HK-2 (cell line): ENCODE measurements at regions not wholly inside any gene's neighbourhood (a gene's known extent, or its start where the extent isn't known, plus 50 kb on each side); places are given as distances from the start of the nearest gene placed in this dataset.
"Not testable (repeated sequence)": the region's sequence is repeated elsewhere in the genome, so short reads cannot be mapped to it uniquely, and the experiment has no call there.

Source experiments
- DNase-seq: peaks from one replicate; pipeline ENCODE4 v3.0.0-alpha.2; 2018; ENCODE audit not compliant: unreplicated experiment

DNA sequence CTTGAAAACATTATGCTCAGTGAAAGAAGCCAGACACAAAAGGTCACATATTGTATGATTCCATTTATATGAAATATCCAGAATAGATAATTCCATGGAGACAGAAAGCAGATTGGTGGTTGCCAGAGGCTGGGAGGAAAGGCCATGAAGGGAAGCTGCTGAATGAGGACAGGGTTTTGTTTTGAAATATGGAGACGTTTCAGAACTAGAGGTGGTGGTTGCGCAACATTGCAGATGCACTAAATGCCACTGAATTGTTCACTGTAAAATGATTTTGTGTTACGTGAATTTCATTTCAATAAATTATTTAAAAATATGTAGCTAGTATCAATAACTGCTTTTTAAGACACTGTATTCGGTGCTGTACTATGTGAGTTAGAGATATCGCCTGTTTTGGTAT lies 101.7 kb upstream of the ZNF236 start:
- no peak for DNase-seq

DNA sequence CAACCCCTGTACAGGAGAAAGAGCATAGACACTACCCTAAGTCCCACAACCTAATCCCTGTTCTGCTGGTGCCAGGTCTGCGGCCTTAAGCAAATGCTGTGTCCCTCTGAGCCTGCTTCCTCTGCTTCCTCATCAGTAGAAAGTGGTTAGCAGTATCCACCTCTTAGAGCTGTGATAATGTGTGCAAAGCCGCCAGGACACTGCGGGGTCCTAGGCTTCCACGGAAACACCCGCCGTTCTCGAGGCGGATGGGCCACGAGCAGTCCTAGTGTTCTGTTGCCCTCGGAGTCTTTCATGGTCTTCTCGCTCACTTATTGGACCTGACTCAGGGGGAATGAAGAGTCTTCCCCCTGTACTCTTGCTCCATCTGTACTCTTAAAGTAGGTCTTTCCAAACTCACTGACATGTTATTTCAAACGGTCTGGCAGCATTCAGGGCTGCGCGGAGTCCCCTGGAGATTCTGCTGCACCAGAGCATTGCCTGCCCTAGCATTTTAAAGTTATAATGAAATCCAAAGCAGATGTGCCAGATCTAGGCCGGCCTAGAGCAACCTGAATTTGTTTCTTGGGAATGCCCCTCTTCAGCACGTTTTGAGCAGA lies 107.2 kb upstream of the ZNF236 start:
- no peak for DNase-seq

DNA sequence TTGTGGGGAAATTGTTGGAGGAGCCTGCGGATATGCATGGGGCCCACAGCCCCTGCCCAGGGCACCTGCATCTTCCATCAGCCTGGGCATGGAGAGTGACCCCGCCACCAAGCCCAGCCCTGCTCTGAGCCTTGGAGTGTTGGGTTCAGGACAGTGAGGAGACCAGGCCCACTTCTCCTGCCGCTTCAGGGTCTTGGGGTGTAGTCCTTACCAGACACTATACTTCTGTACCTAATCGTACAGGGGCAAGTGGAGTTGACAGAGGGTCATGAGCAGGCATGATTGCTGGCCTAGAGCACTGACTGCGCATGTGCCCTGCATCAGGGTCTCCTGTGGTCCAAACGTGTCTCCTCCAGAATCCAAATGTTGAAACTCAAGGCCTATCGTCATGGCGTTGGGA lies 108.9 kb upstream of the ZNF236 start:
- no peak for DNase-seq

DNA sequence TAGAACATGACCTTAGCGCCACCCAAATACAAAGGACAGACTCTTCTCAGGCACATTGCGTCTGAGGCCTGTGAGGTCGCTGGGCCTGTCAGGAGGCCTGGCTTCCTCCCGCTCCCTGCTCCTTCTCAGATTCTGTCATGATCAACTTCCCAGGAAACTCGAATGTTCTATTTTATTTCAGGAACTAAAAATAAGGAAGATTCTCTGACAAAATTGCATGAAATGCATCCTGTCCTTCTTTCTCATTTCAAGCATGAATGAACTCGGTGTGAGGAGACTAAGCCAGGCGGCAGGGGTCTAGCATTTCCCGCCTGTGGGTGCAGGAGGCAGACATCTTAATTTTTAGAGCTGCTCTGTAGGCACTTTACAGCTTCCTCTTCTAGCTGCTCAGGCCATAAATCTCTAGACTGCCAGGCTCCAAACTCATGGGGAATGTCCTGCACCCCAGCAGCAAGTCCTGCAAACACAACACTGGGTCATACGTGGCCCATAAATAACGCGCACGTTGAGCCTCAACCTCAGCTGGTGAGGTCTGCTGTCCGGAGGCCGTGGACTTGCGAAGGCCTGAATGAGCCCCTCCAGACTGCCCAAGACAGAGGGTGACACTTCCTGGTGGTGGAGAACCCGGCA lies 109.7 kb upstream of the ZNF236 start:
- DNase-seq: no peak

DNA sequence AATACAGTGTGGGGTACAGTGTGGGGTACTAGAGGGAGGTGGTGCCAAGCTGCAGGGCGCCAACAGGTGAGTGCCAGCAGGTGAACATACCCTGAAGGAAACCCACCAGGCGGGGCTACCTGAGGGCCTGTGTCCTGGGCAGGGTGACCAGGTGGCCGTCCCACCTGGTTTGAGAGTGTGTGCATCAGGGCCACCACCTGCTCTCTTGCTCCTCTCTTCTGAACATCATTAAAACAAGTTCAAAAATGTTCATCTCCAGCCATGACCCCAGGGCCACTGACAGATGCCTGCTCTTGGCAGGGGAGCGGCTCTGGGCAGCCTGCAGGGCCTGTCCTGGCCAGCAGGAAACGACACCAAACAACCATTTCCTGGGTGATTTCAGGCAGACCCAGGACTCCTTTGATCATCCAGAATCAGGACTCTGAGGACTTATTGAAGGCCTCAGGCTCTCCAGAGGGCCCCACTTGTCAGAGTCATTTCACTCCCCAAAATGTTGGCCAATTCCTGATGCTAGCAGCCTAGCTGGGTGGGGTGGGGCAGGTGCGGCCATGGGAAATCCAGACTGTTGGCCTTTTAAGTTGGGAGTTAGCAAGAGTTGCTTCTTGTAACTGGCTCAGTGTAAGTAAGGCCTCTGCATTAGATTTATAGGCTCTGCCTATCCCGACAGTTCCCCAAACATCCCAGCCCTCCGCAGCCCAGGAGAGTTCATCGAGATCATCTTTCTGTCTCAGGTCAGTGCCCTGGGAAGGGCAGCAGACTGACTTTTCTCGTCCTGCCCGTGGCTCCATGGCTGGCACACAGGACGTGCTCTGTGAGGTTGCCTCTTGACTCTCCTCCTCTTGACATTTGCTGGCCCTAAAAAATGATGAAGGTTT lies 111.5 kb upstream of the ZNF236 start:
- no peak for DNase-seq

DNA sequence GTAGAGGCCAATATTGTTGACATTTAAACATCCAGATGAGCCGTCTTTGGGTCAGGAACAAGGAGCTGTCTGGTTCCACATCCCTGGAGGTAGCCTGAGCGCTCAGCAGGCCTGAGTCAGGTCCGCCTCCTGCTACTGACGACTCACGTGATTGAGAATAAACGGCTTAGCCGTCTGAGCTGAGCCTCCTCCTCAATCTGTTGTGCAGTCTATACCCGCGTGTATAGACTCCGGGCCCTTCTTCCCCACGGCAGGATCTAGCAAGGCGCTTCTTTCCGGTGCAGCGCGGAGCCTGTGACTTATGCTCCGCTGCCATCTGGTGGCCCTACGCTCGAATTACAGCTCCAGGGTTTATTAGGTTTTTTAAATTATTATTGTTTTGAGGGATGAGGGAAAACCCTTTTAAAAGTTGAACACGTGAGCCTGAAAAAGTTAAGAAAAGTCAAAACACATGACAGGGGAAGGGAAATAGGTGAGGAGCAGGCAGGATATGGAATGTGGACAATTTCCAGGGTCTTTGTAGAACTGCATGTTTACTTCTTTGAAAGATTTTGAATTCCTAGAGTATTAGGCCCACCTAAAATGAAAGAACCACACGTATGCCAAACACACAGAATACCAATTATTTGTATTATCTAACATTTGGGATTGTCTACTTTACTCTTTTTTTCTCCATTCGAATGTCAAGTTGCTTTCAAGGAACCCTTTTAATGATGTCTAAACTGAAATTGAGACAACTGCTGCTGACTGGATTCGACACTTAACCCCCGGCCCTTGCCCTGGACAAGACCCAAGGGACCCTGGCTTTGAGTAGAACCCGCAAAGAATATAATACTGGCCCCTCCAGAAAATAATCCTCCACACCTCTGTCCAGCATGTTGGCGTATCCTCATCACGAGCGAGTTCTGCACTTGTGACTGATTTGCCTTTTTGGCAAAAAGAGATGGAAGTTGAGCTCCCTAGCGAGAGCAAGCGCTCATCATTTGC lies 112.4 kb upstream of the ZNF236 start:
- DNase-seq: peak; percentile 41

DNA sequence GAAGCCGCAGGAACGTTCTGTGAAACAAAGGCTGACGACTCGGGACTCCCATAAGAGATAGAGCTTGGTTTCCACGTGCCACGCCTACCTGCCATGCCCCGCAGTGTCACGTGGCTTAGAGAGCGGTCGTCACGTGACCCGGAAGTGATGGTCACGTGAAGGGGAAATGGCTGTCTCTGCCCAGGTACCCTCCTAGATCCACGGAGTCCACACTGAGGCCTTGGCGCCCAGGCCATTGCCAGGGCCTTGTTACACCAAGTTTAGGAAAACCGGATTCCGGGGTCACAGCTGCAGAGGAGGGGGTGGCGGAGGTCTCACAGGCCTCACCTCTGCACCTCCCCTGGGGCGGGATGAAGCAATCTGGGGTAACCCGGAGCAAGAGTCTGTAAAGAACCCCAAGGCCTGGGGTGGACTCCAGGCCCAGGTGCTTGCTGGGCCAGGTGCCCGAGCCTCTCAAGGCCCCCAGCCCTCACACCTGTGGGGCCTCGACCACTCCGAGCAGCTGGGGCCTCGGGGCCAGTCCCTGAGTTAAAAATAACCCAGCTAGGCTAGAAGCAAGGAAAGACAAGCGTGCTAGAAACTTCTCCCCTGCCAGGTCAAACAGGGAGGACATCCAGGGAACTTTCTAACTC lies 113.5 kb upstream of the ZNF236 start:
- DNase-seq: no peak

DNA sequence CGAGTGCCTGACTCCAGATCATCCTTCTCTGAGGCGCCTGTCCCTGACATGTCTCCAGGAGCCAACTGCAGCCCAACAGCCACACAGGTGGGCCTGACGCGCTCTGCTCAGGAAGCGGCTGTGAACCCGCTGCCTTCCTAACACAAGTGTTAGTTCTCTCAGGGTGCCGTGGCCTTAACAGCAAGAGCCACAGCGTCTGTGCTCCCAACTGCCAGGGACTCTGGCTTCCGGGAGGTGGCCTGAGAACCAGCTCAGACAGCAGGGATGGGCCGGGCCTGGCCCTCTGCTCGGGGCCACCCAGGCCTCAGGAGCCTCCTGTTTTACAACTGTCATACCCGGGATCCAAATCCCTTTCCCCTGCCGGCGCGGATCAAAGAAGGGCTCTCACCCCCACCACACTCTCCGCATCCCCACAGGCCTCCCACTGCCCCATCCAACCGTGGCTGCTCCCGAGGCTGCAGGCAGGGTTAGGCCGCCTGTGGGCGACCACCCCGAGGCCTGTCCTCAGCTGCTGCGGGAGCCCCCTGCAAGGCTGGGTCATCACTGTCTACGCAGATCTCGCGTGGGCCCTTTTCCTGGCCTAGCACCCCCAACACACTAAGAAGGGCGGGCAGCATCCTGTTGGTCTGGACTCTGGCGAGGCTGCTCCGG lies 114.2 kb upstream of the ZNF236 start:
- DNase-seq: no peak

DNA sequence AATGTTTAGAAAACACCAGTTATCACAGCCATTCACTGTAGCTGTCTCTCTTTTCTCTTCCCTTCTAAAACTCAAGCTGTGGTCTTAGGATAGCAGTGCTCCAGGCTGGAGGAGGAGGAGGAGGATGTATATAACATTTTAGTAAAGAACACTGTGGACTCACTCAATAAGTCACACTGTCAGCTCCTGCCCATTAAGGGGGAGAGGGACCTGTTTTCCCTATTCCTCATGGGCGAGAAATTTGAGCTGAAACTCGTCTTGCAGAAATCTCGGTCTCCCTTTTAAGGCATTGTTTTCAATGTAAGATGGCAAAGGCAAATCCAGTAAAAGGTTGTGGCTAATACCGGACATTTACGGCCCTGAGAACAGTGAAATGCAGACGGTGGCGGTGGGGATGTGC lies 114.8 kb upstream of the ZNF236 start:
- DNase-seq: no peak

DNA sequence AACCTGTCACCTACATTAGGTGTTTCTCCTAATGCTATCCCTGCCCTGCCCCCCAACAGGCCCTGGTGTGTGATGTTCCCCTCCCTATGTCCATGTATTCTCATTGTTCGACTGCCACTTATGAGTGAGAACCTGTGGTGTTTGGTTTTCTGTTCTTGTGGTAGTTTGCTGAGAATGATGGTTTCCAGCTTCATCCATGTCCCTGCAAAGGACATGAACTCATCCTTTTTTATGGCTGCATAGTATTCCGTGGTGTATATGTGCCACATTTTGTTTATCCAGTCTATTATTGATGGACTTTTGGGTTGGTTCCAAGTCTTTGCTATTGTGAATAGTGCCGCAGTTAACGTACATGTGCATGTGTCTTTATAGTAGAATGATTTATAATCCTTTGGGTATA lies 117.8 kb upstream of the ZNF236 start:
- DNase-seq: not testable (repeated sequence)

DNA sequence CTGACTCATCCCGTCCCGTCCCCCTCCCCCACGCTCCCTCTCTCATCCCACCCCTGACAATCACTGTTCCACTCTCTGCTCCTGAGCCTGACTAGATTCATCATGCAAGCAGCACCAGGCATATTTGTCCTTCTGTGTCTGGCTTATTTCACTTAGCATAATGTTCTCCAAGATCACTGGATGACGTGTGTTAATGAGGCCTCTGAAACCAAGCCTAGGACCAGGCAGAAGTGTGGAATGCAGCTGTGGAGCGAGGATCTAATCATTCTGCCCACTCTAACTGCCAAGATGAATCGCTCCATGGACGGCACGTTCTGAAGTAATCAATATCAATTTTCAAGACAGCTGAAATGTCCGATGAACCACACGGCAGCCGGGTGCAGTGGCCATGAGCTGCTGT lies 122.4 kb upstream of the ZNF236 start:
- no peak for DNase-seq

DNA sequence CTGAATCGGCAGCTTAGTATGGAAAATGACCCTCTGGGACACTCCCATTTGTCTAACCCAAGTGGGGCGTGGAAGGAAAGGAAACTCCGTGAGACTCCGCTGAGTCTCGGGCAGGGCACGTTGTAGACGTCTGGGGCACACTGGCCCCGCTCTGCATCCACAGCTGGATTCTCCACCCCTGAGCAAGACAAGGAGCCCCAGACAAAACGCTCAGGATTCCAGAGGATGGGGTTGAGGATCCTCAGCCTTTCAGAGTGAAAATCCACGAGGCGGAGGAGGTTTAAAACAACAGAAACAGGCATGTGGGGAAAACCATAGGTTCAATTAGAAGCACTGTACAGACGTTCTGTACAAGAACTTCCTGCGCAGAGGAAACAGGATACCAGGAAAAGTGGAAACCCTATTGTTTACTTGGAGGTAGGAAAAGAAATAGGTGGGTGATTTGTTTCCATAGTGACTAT lies 124.9 kb upstream of the ZNF236 start:
- DNase-seq: no peak

DNA sequence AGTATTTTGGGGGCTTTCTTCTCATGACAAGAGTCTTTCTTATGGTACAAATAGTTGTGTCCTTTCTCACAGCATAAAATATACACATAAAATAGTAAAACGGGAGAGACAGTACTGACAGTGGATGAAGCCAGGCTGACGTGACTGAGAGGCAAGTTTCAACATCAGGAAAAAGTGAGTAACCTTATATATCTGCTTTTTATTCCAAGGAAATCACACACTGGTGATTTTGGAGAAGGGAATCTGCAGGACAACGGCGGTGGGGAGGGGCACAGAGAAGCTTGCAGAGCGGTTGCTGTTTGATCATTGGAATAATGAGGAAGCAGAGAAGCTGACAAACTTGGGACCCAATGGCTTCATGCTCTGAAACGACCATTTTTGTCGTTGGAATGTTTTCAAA lies 130.6 kb upstream of the ZNF236 start:
- no peak for DNase-seq

DNA sequence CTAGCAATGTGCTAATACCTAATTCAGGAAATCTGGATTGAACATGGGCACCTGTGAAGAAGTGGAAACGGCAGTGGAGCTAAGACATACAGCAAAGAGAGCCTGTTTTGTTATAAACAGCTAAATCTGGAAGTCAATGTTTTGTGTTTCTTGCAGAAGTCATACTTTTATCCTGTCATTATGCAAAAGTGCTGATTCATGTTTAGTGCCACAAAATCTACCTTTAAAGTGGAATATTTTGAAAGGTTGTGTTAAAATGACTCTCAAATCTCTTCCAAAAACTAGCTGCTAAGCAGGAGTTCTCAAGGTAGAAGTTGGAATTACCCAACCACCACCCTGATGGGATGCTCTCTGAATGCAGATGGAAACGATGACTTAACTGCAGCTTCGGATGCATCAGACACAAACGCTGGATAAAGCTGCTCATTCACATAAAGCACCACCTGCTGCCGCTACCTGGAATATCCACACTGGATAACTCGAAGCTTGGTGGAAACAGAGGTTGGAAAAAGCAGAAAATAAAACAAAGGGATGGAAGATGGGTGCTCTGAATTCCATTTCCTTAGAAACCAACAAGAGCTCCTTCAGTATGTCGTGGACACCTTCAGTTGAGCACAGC lies 132.6 kb upstream of the ZNF236 start:
- no peak for DNase-seq

DNA sequence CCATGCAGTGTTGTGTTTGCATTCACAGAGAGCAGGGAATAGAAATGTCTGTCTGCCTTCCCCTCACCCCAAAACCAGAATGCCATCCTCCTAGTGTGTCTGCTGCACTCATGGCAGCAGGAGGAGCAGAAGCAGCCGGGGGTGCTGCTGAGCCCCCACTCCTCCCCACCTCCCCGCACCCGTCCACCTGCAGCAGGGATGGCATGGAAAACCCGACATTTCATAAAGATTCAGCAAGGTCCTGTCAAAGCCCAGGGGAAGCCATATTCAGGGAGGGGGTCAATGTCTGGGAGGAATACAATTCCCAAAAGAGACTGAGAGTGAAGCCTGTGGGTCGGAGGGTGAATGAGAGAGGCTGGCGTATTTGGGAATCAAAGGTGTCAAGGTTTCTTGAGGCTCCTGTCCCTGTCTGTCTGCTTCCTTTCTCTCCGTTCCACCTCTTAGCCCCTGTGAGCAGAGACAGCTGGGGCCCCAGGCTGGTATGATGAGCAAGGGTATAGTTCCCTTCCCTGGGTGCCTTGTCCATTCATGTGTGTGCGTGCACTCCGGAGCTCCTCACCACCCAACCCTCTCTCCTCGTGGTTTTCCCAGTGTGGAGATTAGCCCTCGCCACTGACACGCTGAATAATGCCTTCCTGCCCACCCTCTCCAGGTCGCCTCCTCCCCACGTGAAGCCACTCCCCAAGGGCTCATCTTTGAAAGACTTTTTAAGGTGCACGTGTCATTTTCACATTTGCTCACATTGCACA lies 133.5 kb upstream of the ZNF236 start:
- no peak for DNase-seq

DNA sequence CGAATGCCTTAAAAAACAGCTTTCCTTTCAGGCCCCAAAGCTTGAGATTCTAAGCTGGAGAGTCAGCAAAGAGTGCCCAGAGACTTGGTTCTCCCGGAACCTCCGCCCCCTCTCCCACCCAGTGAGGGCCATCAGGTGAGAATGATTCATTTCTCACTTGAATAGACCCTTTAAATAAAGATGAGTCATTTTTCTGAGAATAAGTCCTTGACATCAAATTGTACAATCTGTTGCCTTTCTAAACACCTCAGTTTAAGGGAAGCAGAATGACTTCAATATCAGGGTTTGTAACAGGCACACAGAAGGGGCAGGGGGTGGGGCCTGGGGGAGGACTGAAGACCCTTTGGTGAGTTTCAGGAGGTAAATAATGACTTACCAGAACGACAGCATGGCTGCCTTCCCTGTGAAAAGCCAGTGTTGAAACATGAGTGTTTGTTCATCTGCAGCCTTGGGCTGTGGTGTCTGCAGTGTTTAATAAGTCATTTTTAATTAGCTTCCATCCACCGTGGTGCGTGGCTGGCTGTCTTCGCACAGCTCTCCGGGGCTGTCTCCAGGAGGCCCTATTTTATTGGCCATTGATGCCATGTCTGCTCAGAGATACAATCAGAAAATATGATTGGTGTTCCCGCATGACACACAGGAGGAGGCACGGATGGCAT lies 134.9 kb upstream of the ZNF236 start:
- DNase-seq: peak; percentile 46

DNA sequence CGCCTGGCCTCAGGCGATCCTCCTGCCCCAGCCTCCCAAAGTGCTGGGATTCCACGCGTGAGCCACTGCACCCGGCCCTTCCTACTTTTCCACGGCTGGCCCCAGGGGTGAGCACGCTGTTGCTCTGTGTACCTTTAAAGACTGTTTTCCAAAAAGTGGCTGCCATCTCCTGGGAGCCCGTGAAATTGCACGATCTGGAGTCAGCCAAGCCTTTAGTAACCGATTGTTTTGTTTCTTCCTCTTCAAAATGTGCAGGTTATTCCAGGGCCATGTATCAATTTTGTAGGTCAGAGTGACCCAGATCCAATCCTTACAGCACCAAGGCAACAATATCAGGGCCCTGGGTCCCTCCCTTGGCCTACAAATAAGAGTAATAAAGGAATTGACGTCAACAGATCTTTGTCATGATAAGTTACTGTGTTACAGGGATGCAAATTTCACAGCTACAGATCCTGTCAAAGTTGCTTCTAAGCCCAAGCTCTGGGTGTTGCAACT lies 135.6 kb upstream of the ZNF236 start:
- peak; percentile 30 for DNase-seq

DNA sequence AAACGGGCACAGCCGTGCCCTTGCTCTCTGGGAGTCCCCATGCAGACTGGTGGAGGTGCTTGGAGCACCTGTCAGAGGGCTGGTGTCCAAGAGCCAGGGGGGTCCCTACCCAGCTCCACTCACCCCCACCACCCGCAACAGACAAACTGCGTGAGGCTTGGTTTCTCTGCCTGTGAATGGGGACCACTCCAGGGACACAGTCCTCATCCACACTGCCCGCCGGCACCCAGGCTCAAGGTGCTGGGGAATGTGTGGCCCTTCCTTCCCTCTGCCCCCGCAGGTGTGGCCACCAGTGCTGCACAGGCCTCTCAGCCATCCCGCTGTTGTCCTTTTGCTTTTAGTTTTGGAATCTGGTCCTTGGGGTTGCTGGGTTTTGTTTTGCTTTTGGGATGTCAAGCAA lies 136.5 kb upstream of the ZNF236 start:
- DNase-seq: no peak

DNA sequence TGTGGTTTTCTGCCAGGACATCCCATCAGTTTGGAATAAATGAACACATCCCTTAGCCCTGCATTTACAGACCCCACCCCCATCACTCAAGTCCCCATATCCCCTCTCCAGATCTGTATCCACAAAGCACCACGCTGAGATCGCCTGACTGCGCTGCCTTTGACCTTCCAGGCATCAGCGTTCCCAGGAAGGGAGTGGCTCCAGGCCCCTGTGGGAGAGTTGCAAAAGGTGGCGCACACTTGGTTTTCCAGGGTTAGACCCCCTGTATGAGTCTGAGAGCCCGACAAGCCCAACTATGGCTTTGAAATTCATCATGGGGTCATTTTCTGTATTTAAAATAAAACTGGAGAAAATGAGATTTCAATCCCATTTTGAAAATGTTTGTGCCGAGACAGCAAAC lies 137.0 kb upstream of the ZNF236 start:
- no peak for DNase-seq
